OCI-LY1 (cell line): ENCODE measurements at regions not wholly inside any gene's neighbourhood (a gene's known extent, or its start where the extent isn't known, plus 50 kb on each side); places are given as distances from the start of the nearest gene placed in this dataset.

ENCODE experiments used
- CTCF ChIP-seq: fragments of 200-600 bp; sonication (generic), shearing (Covaris generic); IDR thresholded peaks from 2 replicates; pipeline ENCODE4 v1.5.1; 2017; ENCODE audit warnings: mild to moderate bottlenecking, antibody characterized with exemption, low read length, moderate library complexity, mixed read lengths
- EZH2 ChIP-seq: fragments of 200-600 bp; sonication (generic), shearing (Covaris generic); IDR thresholded peaks from 2 replicates; pipeline ENCODE4 v1.8.0; 2017; ENCODE audit warnings: borderline replicate concordance, mixed run types, mild to moderate bottlenecking, antibody characterized with exemption, low read length, moderate library complexity, mixed read lengths

- TF ChIP-seq CTCF (no peak), EZH2 (no peak)
Measured at GRCh38 chr14:101709533-101709881, 52.0 kb upstream of the PPP2R5C start.
